ENCODE measurements at regions not wholly inside any gene's neighbourhood (a gene's known extent, or its start where the extent isn't known, plus 50 kb on each side); places are given as distances from the start of the nearest gene placed in this dataset.
A peak's percentile ranks its signal among the peaks of the same experiment; 100 is the strongest.

- DNase-seq (ENCODE audit: low read depth): no peak
- no peaks in the 10 kb centered on the region for H3K36me3 ChIP-seq (ENCODE audit: control insufficient read depth, insufficient read depth, low read length)
- TF ChIP-seq, protein P1, sequence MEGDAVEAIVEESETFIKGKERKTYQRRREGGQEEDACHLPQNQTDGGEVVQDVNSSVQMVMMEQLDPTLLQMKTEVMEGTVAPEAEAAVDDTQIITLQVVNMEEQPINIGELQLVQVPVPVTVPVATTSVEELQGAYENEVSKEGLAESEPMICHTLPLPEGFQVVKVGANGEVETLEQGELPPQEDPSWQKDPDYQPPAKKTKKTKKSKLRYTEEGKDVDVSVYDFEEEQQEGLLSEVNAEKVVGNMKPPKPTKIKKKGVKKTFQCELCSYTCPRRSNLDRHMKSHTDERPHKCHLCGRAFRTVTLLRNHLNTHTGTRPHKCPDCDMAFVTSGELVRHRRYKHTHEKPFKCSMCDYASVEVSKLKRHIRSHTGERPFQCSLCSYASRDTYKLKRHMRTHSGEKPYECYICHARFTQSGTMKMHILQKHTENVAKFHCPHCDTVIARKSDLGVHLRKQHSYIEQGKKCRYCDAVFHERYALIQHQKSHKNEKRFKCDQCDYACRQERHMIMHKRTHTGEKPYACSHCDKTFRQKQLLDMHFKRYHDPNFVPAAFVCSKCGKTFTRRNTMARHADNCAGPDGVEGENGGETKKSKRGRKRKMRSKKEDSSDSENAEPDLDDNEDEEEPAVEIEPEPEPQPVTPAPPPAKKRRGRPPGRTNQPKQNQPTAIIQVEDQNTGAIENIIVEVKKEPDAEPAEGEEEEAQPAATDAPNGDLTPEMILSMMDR (IDR thresholded peaks at IDR 0.05; ENCODE audit: insufficient read depth, low read length, severe bottlenecking): no peak
- no peak overlapping the region for H3K4me3 ChIP-seq (ENCODE audit: low read depth, low read length)
- no peak for FAIRE-seq
- H3K27me3 ChIP-seq (ENCODE audit: control insufficient read depth, insufficient read depth, low read length): no peaks in the 10 kb centered on the region
Observed at GRCh38 chr18:56173542-56174220, 464.7 kb downstream of the TXNL1 start.

DNA sequence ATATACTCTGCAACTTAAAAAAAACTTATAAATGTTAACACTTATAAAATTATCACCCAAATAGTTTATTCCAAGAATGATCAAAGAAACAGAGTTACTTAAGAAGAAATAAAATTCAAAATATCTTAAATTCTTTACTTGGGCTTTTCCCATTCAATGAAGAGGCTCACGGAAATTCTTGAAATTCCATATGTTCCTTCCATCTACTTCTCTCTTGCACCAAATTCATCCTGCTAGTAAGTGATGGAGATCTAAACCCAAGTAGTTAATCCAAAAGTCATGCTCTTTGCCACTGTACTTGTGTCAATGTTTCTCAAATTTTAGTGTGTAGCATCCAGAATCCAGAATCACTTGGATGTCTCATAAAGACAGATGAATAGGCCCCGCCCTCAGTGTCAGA is 465.9 kb downstream of the TXNL1 start:
- Histone ChIP-seq H3K27me3 (ENCODE audit: control insufficient read depth, insufficient read depth, low read length) (no peaks in the 10 kb centered on the region), H3K36me3 (ENCODE audit: control insufficient read depth, insufficient read depth, low read length) (no peaks in the 10 kb centered on the region), H3K4me3 (ENCODE audit: low read depth, low read length) (no peak overlapping the region)
- FAIRE-seq (no peak), DNase-seq (ENCODE audit: low read depth) (no peak)
- TF ChIP-seq, protein P1 (IDR thresholded peaks at IDR 0.05; ENCODE audit: insufficient read depth, low read length, severe bottlenecking): no peak

DNA sequence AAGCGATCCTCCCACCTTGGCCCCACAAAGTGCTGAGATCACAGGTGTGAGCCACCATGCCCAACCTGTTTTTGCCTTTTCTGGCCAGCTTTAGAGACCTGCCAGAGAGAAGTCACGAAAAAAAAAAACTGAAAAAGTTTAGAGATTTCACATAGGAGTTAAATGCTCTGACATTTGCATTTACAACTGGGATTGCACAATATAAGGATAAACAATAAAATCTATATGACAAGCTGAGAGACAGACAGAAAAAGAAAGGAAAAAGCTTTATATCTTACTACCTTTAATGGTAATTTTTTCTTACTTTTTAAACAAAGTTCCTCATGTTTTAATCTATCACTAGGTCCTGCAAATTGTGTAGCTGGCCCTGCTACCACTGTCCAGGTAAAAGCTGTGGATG is 466.5 kb downstream of the TXNL1 start:
- DNase-seq (ENCODE audit: low read depth) (no peak), FAIRE-seq (no peak)
- TF ChIP-seq, protein P1 (IDR thresholded peaks at IDR 0.05; ENCODE audit: insufficient read depth, low read length, severe bottlenecking): no peak
- Histone ChIP-seq H3K36me3 (ENCODE audit: control insufficient read depth, insufficient read depth, low read length) (no peaks in the 10 kb centered on the region), H3K4me3 (ENCODE audit: low read depth, low read length) (no peak overlapping the region), H3K27me3 (ENCODE audit: control insufficient read depth, insufficient read depth, low read length) (no peaks in the 10 kb centered on the region)

DNA sequence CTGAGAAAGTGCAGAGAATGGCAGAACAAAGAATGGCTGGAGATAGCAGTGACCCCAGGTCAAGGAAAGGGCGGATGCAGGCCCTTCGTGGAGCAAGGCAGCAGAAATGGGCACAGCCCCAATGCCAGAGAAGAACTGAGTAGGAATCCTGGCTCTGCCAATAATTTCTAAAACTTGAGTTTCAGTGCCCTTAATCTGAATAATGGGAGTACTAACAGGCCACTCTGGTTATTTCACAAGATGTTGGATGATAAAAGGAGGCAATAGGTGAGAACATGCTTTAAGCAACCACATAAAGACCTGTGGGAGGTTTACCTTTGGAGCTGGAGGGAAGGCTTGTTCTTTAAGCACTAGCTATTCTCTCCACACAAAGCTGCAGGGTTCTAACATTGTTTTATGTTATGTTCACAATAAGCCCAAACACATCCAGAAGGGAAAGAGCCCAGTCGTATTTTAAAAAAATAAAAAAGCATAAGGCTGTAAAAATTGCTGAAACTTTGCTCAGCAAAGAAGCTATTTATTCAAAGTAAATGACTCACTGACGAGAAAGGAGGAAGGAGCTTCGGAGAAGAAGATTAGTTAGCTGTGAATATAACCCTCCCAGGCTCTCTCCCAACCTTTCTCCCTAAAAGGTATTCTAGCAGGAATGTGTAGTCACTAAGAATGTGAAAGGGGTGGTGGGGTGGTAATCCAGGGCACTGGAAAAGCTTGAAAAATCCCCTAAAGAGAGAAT is 470.2 kb downstream of the TXNL1 start:
- TF ChIP-seq, protein P1 (IDR thresholded peaks at IDR 0.05; ENCODE audit: insufficient read depth, low read length, severe bottlenecking): no peak
- DNase-seq (ENCODE audit: low read depth) (peak; percentile 69), FAIRE-seq (no peak)

GRCh38 chr18:56167366-56167765 is 471.0 kb downstream of the TXNL1 start:
- DNase-seq (ENCODE audit: low read depth) (no peak), FAIRE-seq (no peak)
- Histone ChIP-seq H3K36me3 (ENCODE audit: control insufficient read depth, insufficient read depth, low read length) (no peaks in the 10 kb centered on the region), H3K4me3 (ENCODE audit: low read depth, low read length) (no peak overlapping the region), H3K27me3 (ENCODE audit: control insufficient read depth, insufficient read depth, low read length) (no peaks in the 10 kb centered on the region)
- TF ChIP-seq, protein P1 (IDR thresholded peaks at IDR 0.05; ENCODE audit: insufficient read depth, low read length, severe bottlenecking): no peak

More for the DNA sequence above, 470.2 kb downstream of the TXNL1 start:
- no peaks in the 10 kb centered on the region for H3K36me3 ChIP-seq (ENCODE audit: control insufficient read depth, insufficient read depth, low read length)
- H3K27me3 ChIP-seq (ENCODE audit: control insufficient read depth, insufficient read depth, low read length): no peaks in the 10 kb centered on the region
- H3K4me3 ChIP-seq (ENCODE audit: low read depth, low read length): no peak overlapping the region

All from bronchial epithelial cell (primary cell).